ENCODE measurements at regions not wholly inside any gene's neighbourhood (a gene's known extent, or its start where the extent isn't known, plus 50 kb on each side); places are given as distances from the start of the nearest gene placed in this dataset.

DNA sequence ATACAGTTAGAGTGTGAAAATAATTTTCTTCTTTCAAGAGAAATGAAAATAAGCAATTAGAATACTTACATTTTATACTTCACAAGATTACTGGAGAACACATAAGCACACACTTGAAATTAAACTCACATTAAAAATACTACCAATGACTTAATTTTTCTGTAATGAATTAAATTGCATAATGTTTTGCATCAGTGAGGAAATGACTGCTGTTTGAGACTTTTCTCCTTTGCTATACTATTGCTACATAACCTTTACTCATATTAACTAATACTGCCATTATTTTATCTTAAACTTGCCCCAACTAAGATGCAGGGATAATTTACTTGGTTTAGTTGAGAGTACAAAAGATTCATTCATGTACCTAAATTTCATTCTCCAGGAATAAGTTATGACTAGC lies 590.9 kb downstream of the ARAP2 start:
- TF ChIP-seq, protein P1, sequence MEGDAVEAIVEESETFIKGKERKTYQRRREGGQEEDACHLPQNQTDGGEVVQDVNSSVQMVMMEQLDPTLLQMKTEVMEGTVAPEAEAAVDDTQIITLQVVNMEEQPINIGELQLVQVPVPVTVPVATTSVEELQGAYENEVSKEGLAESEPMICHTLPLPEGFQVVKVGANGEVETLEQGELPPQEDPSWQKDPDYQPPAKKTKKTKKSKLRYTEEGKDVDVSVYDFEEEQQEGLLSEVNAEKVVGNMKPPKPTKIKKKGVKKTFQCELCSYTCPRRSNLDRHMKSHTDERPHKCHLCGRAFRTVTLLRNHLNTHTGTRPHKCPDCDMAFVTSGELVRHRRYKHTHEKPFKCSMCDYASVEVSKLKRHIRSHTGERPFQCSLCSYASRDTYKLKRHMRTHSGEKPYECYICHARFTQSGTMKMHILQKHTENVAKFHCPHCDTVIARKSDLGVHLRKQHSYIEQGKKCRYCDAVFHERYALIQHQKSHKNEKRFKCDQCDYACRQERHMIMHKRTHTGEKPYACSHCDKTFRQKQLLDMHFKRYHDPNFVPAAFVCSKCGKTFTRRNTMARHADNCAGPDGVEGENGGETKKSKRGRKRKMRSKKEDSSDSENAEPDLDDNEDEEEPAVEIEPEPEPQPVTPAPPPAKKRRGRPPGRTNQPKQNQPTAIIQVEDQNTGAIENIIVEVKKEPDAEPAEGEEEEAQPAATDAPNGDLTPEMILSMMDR (IDR thresholded peaks at IDR 0.05), result no peak
- no peak for TF ChIP-seq POLR2A (IDR thresholded peaks at IDR 0.05)
- ATAC-seq (no peak), DNase-seq (no peak)
- H3K27me3 ChIP-seq, result no peaks in the 10 kb centered on the region
- intact Hi-C loops (cut with DNase I), result no loop called here
- H3K27ac ChIP-seq, result no peak overlapping the region
- no peaks in the 10 kb centered on the region for H3K4me1 ChIP-seq
- no peaks in the 10 kb centered on the region for H3K36me3 ChIP-seq
- H3K9me3 ChIP-seq, result no peaks in the 10 kb centered on the region
- H3K4me3 ChIP-seq, result no peak overlapping the region

DNA sequence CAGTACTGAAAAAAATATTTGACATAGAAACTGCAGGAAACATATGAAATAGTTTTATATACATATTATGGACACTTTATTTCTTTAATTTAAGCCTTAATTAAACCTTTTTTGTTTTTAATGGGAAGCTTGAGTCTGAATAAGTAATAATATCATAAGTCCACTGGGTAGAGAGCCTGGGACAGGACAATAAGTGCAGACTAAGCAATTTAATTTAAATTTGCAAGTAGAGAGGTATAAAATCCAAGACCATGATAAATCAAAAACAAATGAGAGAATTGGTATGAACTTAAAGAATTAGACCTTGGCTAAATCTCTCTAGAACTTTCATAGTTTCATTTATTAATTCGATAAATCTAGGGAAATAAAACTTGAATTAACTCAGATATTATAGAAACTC lies 571.2 kb downstream of the ARAP2 start:
- no peaks in the 10 kb centered on the region for H3K36me3 ChIP-seq
- WGBS (ENCODE audit: insufficient coverage, low coverage, low lambda C conversion rate, missing lambda C conversion rate), result 19% methylated on average over 1 of the region's 1 CpG
- intact Hi-C loops (cut with DNase I), result no loop called here
- H3K27ac ChIP-seq, result no peak overlapping the region
- no peaks in the 10 kb centered on the region for H3K27me3 ChIP-seq
- H3K4me3 ChIP-seq, result no peak overlapping the region
- ATAC-seq (no peak), DNase-seq (no peak)
- TF ChIP-seq POLR2A (IDR thresholded peaks at IDR 0.05), result no peak
- TF ChIP-seq, protein P1 (IDR thresholded peaks at IDR 0.05), result no peak
- H3K4me1 ChIP-seq, result no peaks in the 10 kb centered on the region
- no peaks in the 10 kb centered on the region for H3K9me3 ChIP-seq

DNA sequence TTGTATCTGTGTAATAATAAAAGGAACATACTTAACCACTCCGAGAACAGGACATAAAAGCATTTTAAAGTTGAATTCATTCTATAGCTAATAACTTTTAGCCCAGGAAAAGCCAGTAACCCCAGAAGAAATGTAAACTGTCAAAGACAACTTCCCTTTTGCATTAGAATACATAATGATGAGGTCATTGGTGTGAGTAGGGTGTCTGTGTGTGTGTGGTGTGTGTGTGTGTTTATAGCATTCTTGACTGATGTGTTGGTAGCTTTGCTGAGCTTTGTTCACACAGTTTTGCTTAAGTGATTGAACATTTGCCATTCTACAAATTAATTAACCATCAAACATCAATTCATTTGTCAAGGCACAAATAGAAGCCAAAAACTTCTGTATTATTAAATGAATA lies 559.6 kb downstream of the ARAP2 start:
- intact Hi-C loops (cut with DNase I), result no loop called here
- WGBS (ENCODE audit: insufficient coverage, low coverage, low lambda C conversion rate, missing lambda C conversion rate), result 47% methylated on average over 1 of the region's 1 CpG

DNA sequence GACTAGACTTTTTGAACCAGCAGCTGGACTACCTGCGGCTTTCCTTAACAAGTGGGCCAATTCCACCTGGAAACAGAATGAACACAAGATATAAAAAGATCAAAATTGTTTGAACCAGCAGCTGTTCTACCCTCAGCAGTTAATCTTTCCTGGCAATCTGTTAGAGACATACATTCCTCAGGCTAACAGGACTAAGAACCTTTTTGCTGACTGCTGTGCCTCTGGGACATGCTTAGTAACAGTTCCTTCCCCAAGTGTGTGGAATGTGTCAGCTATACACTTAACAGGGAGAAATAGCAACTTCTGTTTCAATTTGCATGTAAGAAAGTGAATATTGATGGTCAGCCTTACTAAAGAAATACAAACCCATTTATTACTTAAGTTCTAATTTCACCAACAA lies 554.4 kb downstream of the ARAP2 start:
- H3K27me3 ChIP-seq, result no peaks in the 10 kb centered on the region
- H3K27ac ChIP-seq, result no peak overlapping the region
- H3K4me1 ChIP-seq, result no peaks in the 10 kb centered on the region
- no peaks in the 10 kb centered on the region for H3K36me3 ChIP-seq
- ATAC-seq (no peak), DNase-seq (no peak)
- WGBS (ENCODE audit: insufficient coverage, low coverage, low lambda C conversion rate, missing lambda C conversion rate), result 31% methylated on average over 1 of the region's 1 CpG
- no peaks in the 10 kb centered on the region for H3K9me3 ChIP-seq
- intact Hi-C loops (cut with DNase I), result no loop called here
- no peak overlapping the region for H3K4me3 ChIP-seq
- TF ChIP-seq POLR2A (IDR thresholded peaks at IDR 0.05), result no peak
- TF ChIP-seq, protein P1 (IDR thresholded peaks at IDR 0.05), result no peak

More for the DNA sequence above, 559.6 kb downstream of the ARAP2 start:
- Histone ChIP-seq H3K27me3 (no peaks in the 10 kb centered on the region), H3K4me1 (no peaks in the 10 kb centered on the region), H3K36me3 (no peaks in the 10 kb centered on the region), H3K4me3 (no peak overlapping the region), H3K27ac (no peak overlapping the region), H3K9me3 (no peaks in the 10 kb centered on the region)
- no peak for ATAC-seq
- no peak for TF ChIP-seq POLR2A (IDR thresholded peaks at IDR 0.05)
- TF ChIP-seq, protein P1 (IDR thresholded peaks at IDR 0.05), result no peak
- DNase-seq, result no peak

DNA sequence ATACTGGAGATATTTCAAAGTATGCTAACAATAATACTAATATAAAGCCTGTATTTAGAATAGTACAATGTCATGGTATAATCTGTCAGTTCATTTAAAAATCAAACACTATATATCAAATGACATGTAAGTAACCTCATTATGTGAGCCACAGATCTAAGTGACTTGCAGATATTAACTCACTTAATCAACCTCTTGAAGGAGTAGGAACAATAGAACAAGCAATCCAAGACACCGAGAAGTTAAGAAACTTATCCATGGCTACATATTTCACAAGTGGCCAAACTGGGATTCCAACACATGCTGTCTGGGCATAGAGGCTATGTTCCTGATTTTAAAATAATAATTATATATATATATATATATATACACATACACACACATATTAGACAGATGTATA lies 554.0 kb downstream of the ARAP2 start:
- Histone ChIP-seq H3K9me3 (no peaks in the 10 kb centered on the region), H3K27me3 (no peaks in the 10 kb centered on the region), H3K36me3 (no peaks in the 10 kb centered on the region), H3K27ac (no peak overlapping the region), H3K4me1 (no peaks in the 10 kb centered on the region), H3K4me3 (no peak overlapping the region)
- WGBS (ENCODE audit: insufficient coverage, low coverage, low lambda C conversion rate, missing lambda C conversion rate), result 60% methylated on average over 1 of the region's 1 CpG
- ATAC-seq (no peak), DNase-seq (no peak)
- intact Hi-C loops (cut with DNase I), result no loop called here
- TF ChIP-seq, protein P1 (IDR thresholded peaks at IDR 0.05), result no peak
- TF ChIP-seq POLR2A (IDR thresholded peaks at IDR 0.05), result no peak

Data from right lobe of liver (tissue), 6 donors.